Activated T-helper 1 cell treated with anti-CD3 and anti-CD28 coated beads, Interleukin-12 subunit alpha, Interleukin-12 subunit beta, Interleukin-2, Interleukin-4 antibody, amounts not matched to agents 30 ng/mL and 10 ng/mL and 1 ng/mL, durations not matched to agents 14 hours and 24 hours and 36 hours (primary cell): ENCODE measurements at regions not wholly inside any gene's neighbourhood (a gene's known extent, or its start where the extent isn't known, plus 50 kb on each side); places are given as distances from the start of the nearest gene placed in this dataset.
"Not testable (repeated sequence)": the region's sequence is repeated elsewhere in the genome, so short reads cannot be mapped to it uniquely, and the experiment has no call there.

Source experiments
- DNase-seq: peaks from one replicate; pipeline ENCODE4 v3.0.0; 2021; ENCODE audit warnings: low spot score
- H3K27ac Mint-ChIP-seq: one replicate; pipeline ENCODE4 v1.8.0; 2021; ENCODE audit warnings: mild to moderate bottlenecking, mixed read lengths
- H3K27me3 Mint-ChIP-seq: one replicate; pipeline ENCODE4 v1.8.0; 2022; ENCODE audit warnings: mild to moderate bottlenecking, moderate library complexity, mixed read lengths; ENCODE audit not compliant: insufficient read depth
- H3K36me3 Mint-ChIP-seq: one replicate; pipeline ENCODE4 v1.8.0; 2021; ENCODE audit warnings: low read depth, mixed read lengths
- H3K4me1 Mint-ChIP-seq: one replicate; pipeline ENCODE4 v1.8.0; 2021; ENCODE audit warnings: low read depth, mixed read lengths
- H3K4me3 Mint-ChIP-seq: one replicate; pipeline ENCODE4 v1.8.0; 2021; ENCODE audit warnings: mild to moderate bottlenecking, moderate library complexity, mixed read lengths
- H3K9me3 Mint-ChIP-seq: one replicate; pipeline ENCODE4 v1.8.0; 2021; ENCODE audit warnings: mixed read lengths
- intact Hi-C: fragments of 100-400 bp; cut with micrococcal nuclease; formaldehyde crosslinking; loops from one replicate; pipeline ENCODE4 v1.15.1; 2024

- Mint-ChIP-seq H3K4me1 (no peaks in the 10 kb centered on the region), H3K36me3 (no peaks in the 10 kb centered on the region), H3K4me3 (no peak overlapping the region), H3K9me3 (no peaks in the 10 kb centered on the region), H3K27ac (no peak overlapping the region), H3K27me3 (peaks cover 2% of the 10 kb centered on the region)
- no peak for DNase-seq
- intact Hi-C loops, result no loop called here
Measured at GRCh38 chr13:94886191-94886590, 173.8 kb upstream of the SOX21 start.

- H3K4me1 Mint-ChIP-seq, result no peaks in the 10 kb centered on the region
- DNase-seq, result no peak
- no peak overlapping the region for H3K27ac Mint-ChIP-seq
- intact Hi-C loops, result no loop called here
- no peaks in the 10 kb centered on the region for H3K9me3 Mint-ChIP-seq
- no peaks in the 10 kb centered on the region for H3K27me3 Mint-ChIP-seq
- no peak overlapping the region for H3K4me3 Mint-ChIP-seq
- no peaks in the 10 kb centered on the region for H3K36me3 Mint-ChIP-seq
Measured at GRCh38 chr13:94880463-94880862, 168.1 kb upstream of the SOX21 start.

- Mint-ChIP-seq H3K36me3 (no peaks in the 10 kb centered on the region), H3K9me3 (no peaks in the 10 kb centered on the region), H3K4me1 (no peaks in the 10 kb centered on the region), H3K27me3 (peaks cover 2% of the 10 kb centered on the region), H3K27ac (no peak overlapping the region), H3K4me3 (no peak overlapping the region)
- intact Hi-C loops, result no loop called here
- no peak for DNase-seq
Measured at GRCh38 chr13:94878602-94879165, 166.3 kb upstream of the SOX21 start.

- intact Hi-C loops, result loop anchor here (10.0 kb wide), 1 partner anchor 150 kb away; the partner anchor contains the start of gene SOX21
- peaks cover 8% of the 10 kb centered on the region for H3K4me1 Mint-ChIP-seq
- DNase-seq, result no peak
- H3K36me3 Mint-ChIP-seq, result no peaks in the 10 kb centered on the region
- H3K27ac Mint-ChIP-seq, result no peak overlapping the region
- H3K4me3 Mint-ChIP-seq, result no peak overlapping the region
- no peaks in the 10 kb centered on the region for H3K9me3 Mint-ChIP-seq
- H3K27me3 Mint-ChIP-seq, result peaks cover 5% of the 10 kb centered on the region
Measured at GRCh38 chr13:94864474-94864873, 152.1 kb upstream of the SOX21 start.

GRCh38 chr13:94860981-94861407, 148.6 kb upstream of the SOX21 start:
- H3K36me3 Mint-ChIP-seq, result no peaks in the 10 kb centered on the region
- H3K4me1 Mint-ChIP-seq, result peaks cover 8% of the 10 kb centered on the region
- H3K27ac Mint-ChIP-seq, result peak overlapping the region; percentile 45
- H3K27me3 Mint-ChIP-seq, result peaks cover 7% of the 10 kb centered on the region
- no peaks in the 10 kb centered on the region for H3K9me3 Mint-ChIP-seq
- H3K4me3 Mint-ChIP-seq, result peak overlapping the region; percentile 78
- intact Hi-C loops, result loop anchor here (10.0 kb wide), 1 partner anchor 146 kb away; the partner anchor contains the start of gene SOX21
- DNase-seq, result no peak

GRCh38 chr13:94859811-94860210, 147.5 kb upstream of the SOX21 start:
- Mint-ChIP-seq H3K36me3 (no peaks in the 10 kb centered on the region), H3K4me3 (no peak overlapping the region), H3K9me3 (no peaks in the 10 kb centered on the region), H3K27me3 (peaks cover 5% of the 10 kb centered on the region), H3K27ac (no peak overlapping the region), H3K4me1 (peaks cover 10% of the 10 kb centered on the region)
- no peak for DNase-seq
- intact Hi-C loops, result loop anchor here (10.0 kb wide), 1 partner anchor 145 kb away; the partner anchor contains the start of gene SOX21

GRCh38 chr13:94859278-94859691, 146.9 kb upstream of the SOX21 start:
- no peak for DNase-seq

GRCh38 chr13:94858856-94859255, 146.5 kb upstream of the SOX21 start:
- H3K27ac Mint-ChIP-seq, result no peak overlapping the region
- intact Hi-C loops, result no loop called here
- no peaks in the 10 kb centered on the region for H3K9me3 Mint-ChIP-seq
- no peak overlapping the region for H3K4me3 Mint-ChIP-seq
- H3K36me3 Mint-ChIP-seq, result no peaks in the 10 kb centered on the region
- H3K4me1 Mint-ChIP-seq, result peaks cover 15% of the 10 kb centered on the region
- H3K27me3 Mint-ChIP-seq, result peaks cover 7% of the 10 kb centered on the region
- no peak for DNase-seq

More at GRCh38 chr13:94859278-94859691, 146.9 kb upstream of the SOX21 start:
- intact Hi-C loops, result no loop called here
- Mint-ChIP-seq H3K27me3 (peaks cover 7% of the 10 kb centered on the region), H3K4me1 (peaks cover 15% of the 10 kb centered on the region), H3K4me3 (no peak overlapping the region), H3K9me3 (no peaks in the 10 kb centered on the region), H3K36me3 (no peaks in the 10 kb centered on the region), H3K27ac (no peak overlapping the region)

- Mint-ChIP-seq H3K27me3 (peaks cover 9% of the 10 kb centered on the region), H3K36me3 (no peaks in the 10 kb centered on the region), H3K4me1 (peaks cover 6% of the 10 kb centered on the region), H3K4me3 (no peak overlapping the region), H3K9me3 (no peaks in the 10 kb centered on the region), H3K27ac (no peak overlapping the region)
- intact Hi-C loops, result no loop called here
- no peak for DNase-seq
Measured at GRCh38 chr13:94854688-94855087, 142.3 kb upstream of the SOX21 start.

- intact Hi-C loops, result no loop called here
- Mint-ChIP-seq H3K36me3 (no peaks in the 10 kb centered on the region), H3K9me3 (no peaks in the 10 kb centered on the region), H3K4me3 (no peak overlapping the region), H3K27me3 (peaks cover 7% of the 10 kb centered on the region), H3K4me1 (peaks cover 6% of the 10 kb centered on the region), H3K27ac (no peak overlapping the region)
- DNase-seq, result no peak
Measured at GRCh38 chr13:94851576-94851975, 139.2 kb upstream of the SOX21 start.

GRCh38 chr13:94849254-94849653, 136.9 kb upstream of the SOX21 start:
- intact Hi-C loops, result no loop called here
- Mint-ChIP-seq H3K9me3 (no peaks in the 10 kb centered on the region), H3K4me1 (no peaks in the 10 kb centered on the region), H3K27ac (no peak overlapping the region), H3K36me3 (no peaks in the 10 kb centered on the region), H3K4me3 (no peak overlapping the region), H3K27me3 (peaks cover 5% of the 10 kb centered on the region)
- DNase-seq, result no peak

- Mint-ChIP-seq H3K4me3 (no peak overlapping the region), H3K27me3 (peaks cover 2% of the 10 kb centered on the region), H3K36me3 (no peaks in the 10 kb centered on the region), H3K27ac (no peak overlapping the region), H3K9me3 (no peaks in the 10 kb centered on the region), H3K4me1 (no peaks in the 10 kb centered on the region)
- no peak for DNase-seq
- intact Hi-C loops, result no loop called here
Measured at GRCh38 chr13:94842901-94843300, 130.6 kb upstream of the SOX21 start.

GRCh38 chr13:94837056-94837455, 124.7 kb upstream of the SOX21 start:
- intact Hi-C loops, DNase-seq, H3K4me1 Mint-ChIP-seq, H3K36me3 Mint-ChIP-seq, H3K27me3 Mint-ChIP-seq, H3K4me3 Mint-ChIP-seq, H3K9me3 Mint-ChIP-seq, H3K27ac Mint-ChIP-seq: not testable (repeated sequence)

GRCh38 chr13:94829837-94830365, 117.6 kb upstream of the SOX21 start:
- H3K27ac Mint-ChIP-seq, result no peak overlapping the region

More at GRCh38 chr13:94829837-94830365, 117.6 kb upstream of the SOX21 start:
- intact Hi-C loops, result no loop called here
- DNase-seq, result no peak
- H3K27me3 Mint-ChIP-seq, result peaks cover 8% of the 10 kb centered on the region
- H3K9me3 Mint-ChIP-seq, result no peaks in the 10 kb centered on the region
- no peaks in the 10 kb centered on the region for H3K36me3 Mint-ChIP-seq
- H3K4me3 Mint-ChIP-seq, result no peak overlapping the region
- no peaks in the 10 kb centered on the region for H3K4me1 Mint-ChIP-seq
